ENCODE measurements at regions not wholly inside any gene's neighbourhood (a gene's known extent, or its start where the extent isn't known, plus 50 kb on each side); places are given as distances from the start of the nearest gene placed in this dataset.

DNA sequence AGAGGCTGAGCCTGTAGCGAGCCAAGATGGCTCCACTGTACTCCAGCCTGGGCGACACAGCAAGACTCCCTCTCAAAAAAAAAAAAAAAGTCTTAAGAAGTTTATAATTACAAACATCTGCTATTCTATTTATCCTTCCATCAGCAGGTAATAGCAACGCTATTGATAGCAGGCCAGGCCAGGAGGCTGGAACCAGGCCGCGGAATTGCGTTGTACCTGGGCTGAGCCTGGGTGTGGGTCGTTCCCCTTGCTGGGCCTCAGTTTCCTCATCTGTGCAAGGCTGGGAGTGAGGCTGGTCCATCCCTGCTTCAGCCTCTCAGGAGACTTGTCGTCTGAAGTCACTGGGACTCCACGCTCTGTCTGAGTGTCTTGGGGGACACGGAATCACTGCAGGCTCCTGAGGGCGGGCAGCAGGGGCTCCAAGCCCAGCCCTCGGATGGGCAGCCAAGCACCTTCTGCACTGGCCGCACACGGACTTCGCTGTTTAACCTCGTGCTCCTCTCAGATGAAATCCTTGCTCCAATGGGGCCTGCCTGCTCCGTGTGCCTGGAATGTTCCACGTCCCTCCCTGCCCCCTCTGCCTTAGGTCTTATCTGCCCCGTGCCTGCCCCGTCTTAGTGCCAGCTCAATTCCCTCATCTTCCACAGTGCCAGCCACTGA lies 103.9 kb upstream of the C1orf174 start:
- Histone ChIP-seq H3K9ac (no peak overlapping the region), H3K79me2 (ENCODE audit: insufficient read depth, low read depth) (no peaks in the 10 kb centered on the region), H2AFZ (ENCODE audit: low read depth) (no peak overlapping the region), H4K20me1 (ENCODE audit: insufficient read depth) (no peaks in the 10 kb centered on the region), H3K4me2 (no peak overlapping the region), H3K27me3 (ENCODE audit: insufficient read depth, low read depth) (peaks cover 9% of the 10 kb centered on the region; the same call in 1 of the 2 replicates), H3K27ac (no peak overlapping the region), H3K4me3 (IDR thresholded peaks at IDR 0.05; ENCODE audit: insufficient read depth, low read depth, low read length) (no peak overlapping the region), H3K4me1 (ENCODE audit: low read depth, poor library complexity, severe bottlenecking) (no peaks in the 10 kb centered on the region), H3K36me3 (ENCODE audit: insufficient read depth) (no peaks in the 10 kb centered on the region)
- TF ChIP-seq, protein P1, sequence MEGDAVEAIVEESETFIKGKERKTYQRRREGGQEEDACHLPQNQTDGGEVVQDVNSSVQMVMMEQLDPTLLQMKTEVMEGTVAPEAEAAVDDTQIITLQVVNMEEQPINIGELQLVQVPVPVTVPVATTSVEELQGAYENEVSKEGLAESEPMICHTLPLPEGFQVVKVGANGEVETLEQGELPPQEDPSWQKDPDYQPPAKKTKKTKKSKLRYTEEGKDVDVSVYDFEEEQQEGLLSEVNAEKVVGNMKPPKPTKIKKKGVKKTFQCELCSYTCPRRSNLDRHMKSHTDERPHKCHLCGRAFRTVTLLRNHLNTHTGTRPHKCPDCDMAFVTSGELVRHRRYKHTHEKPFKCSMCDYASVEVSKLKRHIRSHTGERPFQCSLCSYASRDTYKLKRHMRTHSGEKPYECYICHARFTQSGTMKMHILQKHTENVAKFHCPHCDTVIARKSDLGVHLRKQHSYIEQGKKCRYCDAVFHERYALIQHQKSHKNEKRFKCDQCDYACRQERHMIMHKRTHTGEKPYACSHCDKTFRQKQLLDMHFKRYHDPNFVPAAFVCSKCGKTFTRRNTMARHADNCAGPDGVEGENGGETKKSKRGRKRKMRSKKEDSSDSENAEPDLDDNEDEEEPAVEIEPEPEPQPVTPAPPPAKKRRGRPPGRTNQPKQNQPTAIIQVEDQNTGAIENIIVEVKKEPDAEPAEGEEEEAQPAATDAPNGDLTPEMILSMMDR (conservative IDR thresholded peaks at IDR 0.05; ENCODE audit: low read depth, low read length), result no peak

DNA sequence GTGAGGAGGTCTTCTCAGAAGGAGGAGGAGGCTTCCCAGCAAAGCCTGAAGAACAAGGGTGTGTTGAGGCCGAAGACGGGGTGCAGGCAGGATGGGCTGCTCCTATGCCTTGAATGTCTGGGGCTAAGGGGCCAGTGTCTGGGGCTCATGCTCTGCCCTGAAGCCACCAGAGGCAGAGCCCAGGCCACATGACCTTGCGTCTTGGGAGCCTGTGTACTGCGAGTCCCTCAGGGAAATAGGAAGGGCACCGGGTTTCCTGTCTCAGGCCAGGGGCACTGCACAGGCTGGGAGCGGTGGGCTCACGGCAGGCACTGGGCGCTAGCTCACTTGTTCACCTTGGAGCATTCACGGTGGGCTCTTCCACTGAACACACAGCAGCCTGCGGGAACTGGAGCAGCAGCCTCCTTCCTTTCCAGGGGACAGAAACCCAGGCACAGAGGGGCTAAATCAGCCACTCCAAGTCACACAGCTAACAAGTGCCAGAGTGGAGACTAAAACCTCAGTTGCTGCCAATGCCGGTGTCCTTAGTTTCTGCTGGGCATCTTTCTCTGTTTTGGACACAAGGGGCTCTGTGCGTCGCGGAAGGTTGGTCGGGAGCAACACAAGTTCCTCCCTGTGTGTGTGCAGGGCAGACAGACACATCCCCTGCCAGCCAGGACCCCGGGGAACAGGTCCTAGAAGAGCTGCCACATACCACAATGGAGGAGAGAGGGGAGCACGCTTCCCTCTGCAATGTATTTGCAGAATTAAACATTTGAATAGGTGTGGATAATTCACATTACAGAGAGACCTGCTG lies 104.8 kb upstream of the C1orf174 start:
- H3K4me1 ChIP-seq (ENCODE audit: low read depth, poor library complexity, severe bottlenecking), result no peaks in the 10 kb centered on the region
- H2AFZ ChIP-seq (ENCODE audit: low read depth), result no peak overlapping the region
- TF ChIP-seq, protein P1 (conservative IDR thresholded peaks at IDR 0.05; ENCODE audit: low read depth, low read length), result no peak
- no peak overlapping the region for H3K4me3 ChIP-seq (IDR thresholded peaks at IDR 0.05; ENCODE audit: insufficient read depth, low read depth, low read length)
- no peak overlapping the region for H3K9ac ChIP-seq
- H3K27ac ChIP-seq, result no peak overlapping the region
- no peaks in the 10 kb centered on the region for H4K20me1 ChIP-seq (ENCODE audit: insufficient read depth)
- no peak overlapping the region for H3K4me2 ChIP-seq
- no peaks in the 10 kb centered on the region for H3K79me2 ChIP-seq (ENCODE audit: insufficient read depth, low read depth)
- H3K36me3 ChIP-seq (ENCODE audit: insufficient read depth), result no peaks in the 10 kb centered on the region
- H3K27me3 ChIP-seq (ENCODE audit: insufficient read depth, low read depth), result peaks cover 13% of the 10 kb centered on the region; the same call in 1 of the 2 replicates

DNA sequence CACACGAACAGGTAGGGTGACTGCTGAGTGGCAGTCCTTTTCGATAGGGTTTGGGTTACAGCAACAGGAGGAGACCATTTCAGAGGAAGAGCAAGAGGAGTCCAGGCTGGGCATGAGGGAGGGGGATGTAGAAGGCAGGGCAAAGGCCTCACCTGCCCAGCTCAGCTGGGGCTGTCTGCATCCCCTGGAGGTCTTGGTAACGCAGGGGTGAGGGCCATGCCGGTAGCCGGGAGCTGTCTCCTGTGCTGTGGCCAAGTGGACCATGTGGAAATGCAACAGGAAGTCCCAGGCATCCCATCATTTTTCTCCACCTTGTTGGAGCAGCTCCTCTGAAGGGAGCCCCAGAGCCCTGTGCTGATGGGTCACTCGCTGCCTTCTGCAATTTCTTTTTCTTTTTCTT lies 105.4 kb upstream of the C1orf174 start:
- no peak overlapping the region for H3K9ac ChIP-seq
- no peak overlapping the region for H3K27ac ChIP-seq

DNA sequence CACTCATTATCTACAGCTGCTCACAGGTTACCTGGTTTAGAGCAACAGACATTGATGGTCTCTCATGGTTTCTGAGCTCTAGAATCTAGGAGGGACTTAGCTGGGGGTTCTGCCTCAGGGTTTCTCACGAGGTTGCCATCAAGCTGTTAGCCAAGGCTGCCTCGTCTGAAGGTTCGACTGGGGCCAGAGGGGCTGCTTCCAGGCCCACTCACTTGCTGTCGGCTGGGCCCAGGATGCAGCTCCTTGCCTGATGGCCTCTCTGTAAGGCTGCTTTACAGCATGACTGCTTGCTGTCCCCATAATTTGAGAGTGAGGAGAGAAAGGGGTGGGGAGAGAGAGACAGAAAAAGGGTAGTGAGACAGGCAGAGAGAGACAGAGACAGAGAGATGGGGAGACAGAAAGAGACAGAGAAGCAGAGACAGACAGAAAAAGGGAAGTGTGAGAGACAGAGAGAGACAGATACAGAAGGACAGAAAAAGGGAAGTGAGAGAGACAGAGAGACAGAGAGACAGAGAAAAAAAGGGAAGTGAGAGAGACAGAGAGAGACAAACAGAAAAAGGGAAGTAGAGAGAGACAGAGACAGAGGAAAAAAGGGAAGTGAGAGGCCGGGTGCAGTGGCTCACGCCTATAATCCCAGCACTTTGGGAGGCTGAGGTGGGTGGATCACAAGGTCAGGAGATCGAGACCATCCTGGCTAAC lies 106.8 kb upstream of the C1orf174 start:
- TF ChIP-seq, protein P1 (conservative IDR thresholded peaks at IDR 0.05; ENCODE audit: low read depth, low read length), result no peak
- Histone ChIP-seq H2AFZ (ENCODE audit: low read depth) (no peak overlapping the region), H4K20me1 (ENCODE audit: insufficient read depth) (no peaks in the 10 kb centered on the region), H3K4me1 (ENCODE audit: low read depth, poor library complexity, severe bottlenecking) (no peaks in the 10 kb centered on the region), H3K4me2 (no peak overlapping the region), H3K27me3 (ENCODE audit: insufficient read depth, low read depth) (peaks cover 26% of the 10 kb centered on the region), H3K36me3 (ENCODE audit: insufficient read depth) (no peaks in the 10 kb centered on the region), H3K9ac (no peak overlapping the region), H3K27ac (no peak overlapping the region), H3K4me3 (IDR thresholded peaks at IDR 0.05; ENCODE audit: insufficient read depth, low read depth, low read length) (no peak overlapping the region), H3K79me2 (ENCODE audit: insufficient read depth, low read depth) (no peaks in the 10 kb centered on the region)

More for the DNA sequence above, 105.4 kb upstream of the C1orf174 start:
- Histone ChIP-seq H3K36me3 (ENCODE audit: insufficient read depth) (no peaks in the 10 kb centered on the region), H2AFZ (ENCODE audit: low read depth) (no peak overlapping the region), H3K27me3 (ENCODE audit: insufficient read depth, low read depth) (peaks cover 17% of the 10 kb centered on the region), H3K4me2 (no peak overlapping the region), H3K4me3 (IDR thresholded peaks at IDR 0.05; ENCODE audit: insufficient read depth, low read depth, low read length) (no peak overlapping the region), H4K20me1 (ENCODE audit: insufficient read depth) (no peaks in the 10 kb centered on the region), H3K79me2 (ENCODE audit: insufficient read depth, low read depth) (no peaks in the 10 kb centered on the region), H3K4me1 (ENCODE audit: low read depth, poor library complexity, severe bottlenecking) (no peaks in the 10 kb centered on the region)
- TF ChIP-seq, protein P1 (conservative IDR thresholded peaks at IDR 0.05; ENCODE audit: low read depth, low read length), result no peak
